OCI-LY1 (cell line): ENCODE measurements at regions not wholly inside any gene's neighbourhood (a gene's known extent, or its start where the extent isn't known, plus 50 kb on each side); places are given as distances from the start of the nearest gene placed in this dataset.

Experiments
- CTCF ChIP-seq: fragments of 200-600 bp; sonication (generic), shearing (Covaris generic); IDR thresholded peaks from 2 replicates; pipeline ENCODE4 v1.5.1; 2017; ENCODE audit warnings: mild to moderate bottlenecking, antibody characterized with exemption, low read length, moderate library complexity, mixed read lengths
- EZH2 ChIP-seq: fragments of 200-600 bp; sonication (generic), shearing (Covaris generic); IDR thresholded peaks from 2 replicates; pipeline ENCODE4 v1.8.0; 2017; ENCODE audit warnings: borderline replicate concordance, mixed run types, mild to moderate bottlenecking, antibody characterized with exemption, low read length, moderate library complexity, mixed read lengths

DNA sequence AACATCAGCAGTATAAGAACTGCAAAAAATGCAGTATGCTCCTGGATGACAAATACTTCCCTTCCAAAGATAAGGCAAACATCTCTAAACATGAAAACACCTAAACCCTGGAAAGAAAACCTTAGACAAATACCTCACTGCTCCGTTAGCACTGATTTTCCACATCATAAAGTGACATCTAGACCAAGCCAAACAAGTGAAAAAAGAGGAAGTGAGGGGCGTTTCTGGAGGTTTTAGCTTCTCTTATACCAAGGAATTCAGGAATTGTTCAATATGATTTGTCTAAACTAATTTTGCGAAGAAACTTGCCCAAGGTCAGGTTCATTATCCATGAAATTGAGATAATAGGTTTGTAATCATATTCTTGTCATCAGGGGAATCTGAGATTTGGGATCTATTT lies 279.7 kb downstream of the ADRA2A start:
- TF ChIP-seq CTCF (no peak), EZH2 (no peak)
